IMR-90 (cell line): ENCODE measurements at regions not wholly inside any gene's neighbourhood (a gene's known extent, or its start where the extent isn't known, plus 50 kb on each side); places are given as distances from the start of the nearest gene placed in this dataset.

ENCODE experiments used
- ATAC-seq: fragments of 200-7000 bp; cut with Tn5 transposase; 2 replicates; pipeline ENCODE4 v1.9.1; 2020; ENCODE audit warnings: low read depth, mild to moderate bottlenecking, moderate library complexity
- BruUV-seq: library from RNA; stranded (reverse); fragments of 400-500 nt; replicated peaks from 2 replicates; lab custom pipeline; 2021; lab: Mats Ljungman, UMichigan
- CTCF ChIA-PET: fragments of 300-600 bp; formaldehyde crosslinking; extraction: SDS; loops from one replicate; lab custom pipeline; 2021; ENCODE audit warnings: antibody characterized with exemption; lab: Yijun Ruan, JAX
- POLR2A ChIA-PET: fragments of 300-600 bp; sonication (Branson Sonifier 250); formaldehyde crosslinking; loops from one replicate; lab custom pipeline; 2022; ENCODE audit warnings: antibody characterized with exemption; ENCODE audit not compliant: unreplicated experiment; lab: Charles Lee
- DNase-seq: peaks from one replicate; pipeline ENCODE4 v3.0.0; 2013
- H2AFZ ChIP-seq: replicated peaks from 2 replicates; pipeline ENCODE3; 2013; ENCODE audit warnings: low read length, mild to moderate bottlenecking; ENCODE audit not compliant: poor library complexity
- H2AK5ac ChIP-seq: 2 replicates; pipeline ENCODE4 v1.6.1; 2013; ENCODE audit warnings: low read depth, low read length, inconsistent platforms
- H2AK9ac ChIP-seq: replicated peaks from 2 replicates; pipeline ENCODE3; 2013; ENCODE audit warnings: mild to moderate bottlenecking, low read depth, low read length, moderate library complexity; ENCODE audit not compliant: poor library complexity
- H2BK120ac ChIP-seq: 2 replicates; pipeline ENCODE4 v1.6.1; 2013; ENCODE audit warnings: low read depth, low read length, inconsistent platforms
- H2BK15ac ChIP-seq: 3 replicates; pipeline ENCODE4 v1.6.1; 2013; ENCODE audit warnings: low read depth, low read length, inconsistent platforms
- H2BK20ac ChIP-seq: 2 replicates; pipeline ENCODE4 v1.6.1; 2013; ENCODE audit warnings: low read depth, mild to moderate bottlenecking, inconsistent platforms, low read length, moderate library complexity
- H2BK5ac ChIP-seq: 2 replicates; pipeline ENCODE4 v1.6.1; 2013; ENCODE audit warnings: mild to moderate bottlenecking, low read depth, low read length, inconsistent platforms; ENCODE audit not compliant: poor library complexity, severe bottlenecking
- H3K14ac ChIP-seq: replicated peaks from 2 replicates; pipeline ENCODE4 v1.6.1; 2013; ENCODE audit warnings: low read depth, low read length, inconsistent platforms
- H3K18ac ChIP-seq: 2 replicates; pipeline ENCODE4 v1.6.1; 2013; ENCODE audit warnings: low read depth, low read length, control low read depth
- H3K23ac ChIP-seq: 2 replicates; pipeline ENCODE4 v1.6.1; 2013; ENCODE audit warnings: low read depth, low read length, inconsistent platforms
- H3K27ac ChIP-seq: 2 replicates; pipeline ENCODE4 v1.5.1; 2013; ENCODE audit warnings: mild to moderate bottlenecking, control low read depth, low read length; ENCODE audit not compliant: insufficient read depth
- H3K27me3 ChIP-seq: 2 replicates; pipeline ENCODE4 v1.6.1; 2013; ENCODE audit warnings: low read length; ENCODE audit not compliant: control insufficient read depth, insufficient read depth
- H3K36me3 ChIP-seq: 2 replicates; pipeline ENCODE4 v1.6.1; 2013; ENCODE audit warnings: low read length, mixed read lengths; ENCODE audit not compliant: control insufficient read depth, insufficient read depth
- H3K4ac ChIP-seq: 2 replicates; pipeline ENCODE4 v1.6.1; 2013; ENCODE audit warnings: low read depth, low read length, inconsistent platforms
- H3K4me1 ChIP-seq: 2 replicates; pipeline ENCODE4 v1.6.1; 2013; ENCODE audit warnings: low read length, mixed read lengths; ENCODE audit not compliant: control insufficient read depth, insufficient read depth
- H3K4me2 ChIP-seq: 2 replicates; pipeline ENCODE4 v1.6.1; 2013; ENCODE audit warnings: low read depth, mild to moderate bottlenecking, control low read depth, low read length, moderate library complexity
- H3K4me3 ChIP-seq: 2 replicates; pipeline ENCODE4 v1.5.1; 2013; ENCODE audit warnings: low read depth, mild to moderate bottlenecking, control low read depth, low read length, moderate library complexity; ENCODE audit not compliant: insufficient read depth
- H3K56ac ChIP-seq: 2 replicates; pipeline ENCODE4 v1.6.1; 2013; ENCODE audit warnings: low read length, inconsistent platforms; ENCODE audit not compliant: insufficient read depth; ENCODE audit errors: extremely low read depth
- H3K79me1 ChIP-seq, 2 experiments: 2 replicates each; pipeline ENCODE4 v1.6.1; 2013; ENCODE audit warnings: low read length in 2 of 2, inconsistent platforms in 1 of 2, low read depth in 1 of 2
- H3K9ac ChIP-seq: 2 replicates; pipeline ENCODE4 v1.6.1; 2013; ENCODE audit warnings: low read depth, low read length, control low read depth
- H3K9me1 ChIP-seq: 2 replicates; pipeline ENCODE4 v1.6.1; 2013; ENCODE audit warnings: low read length, inconsistent platforms; ENCODE audit not compliant: insufficient read depth
- H3K9me3 ChIP-seq: 2 replicates; pipeline ENCODE4 v1.6.1; 2013; ENCODE audit warnings: low read length; ENCODE audit not compliant: control insufficient read depth, insufficient read depth
- H4K20me1 ChIP-seq: 2 replicates; pipeline ENCODE4 v1.6.1; 2013; ENCODE audit warnings: low read length, inconsistent platforms; ENCODE audit not compliant: insufficient read depth
- H4K5ac ChIP-seq: 2 replicates; pipeline ENCODE4 v1.6.1; 2013; ENCODE audit warnings: mild to moderate bottlenecking, low read depth, low read length, control low read depth
- H4K8ac ChIP-seq, 2 experiments: 2 replicates each; pipeline ENCODE4 v1.6.1; 2013; ENCODE audit warnings: low read depth in 2 of 2, low read length in 2 of 2, control low read depth in 1 of 2, inconsistent platforms in 1 of 2
- H4K91ac ChIP-seq: 2 replicates; pipeline ENCODE4 v1.6.1; 2013; ENCODE audit warnings: low read depth, low read length, inconsistent platforms; ENCODE audit not compliant: insufficient read depth
- BHLHE40 ChIP-seq: fragments of 150-350 bp; IDR thresholded peaks from 2 replicates; pipeline ENCODE4 v1.6.1; 2016; ENCODE audit warnings: mild to moderate bottlenecking, low read depth, low read length
- CHD1 ChIP-seq: IDR thresholded peaks from 2 replicates; pipeline ENCODE4 v1.6.1; 2012; ENCODE audit warnings: low read depth, low read length, improper control_type of control experiment
- MAFK ChIP-seq: IDR thresholded peaks from 2 replicates; pipeline ENCODE4 v1.6.1; 2012; ENCODE audit warnings: low read depth, low read length, improper control_type of control experiment
- MAZ ChIP-seq: IDR thresholded peaks from 2 replicates; pipeline ENCODE4 v1.6.1; 2012; ENCODE audit warnings: low read depth, mild to moderate bottlenecking, low read length, improper control_type of control experiment, moderate library complexity, borderline replicate concordance
- MXI1 ChIP-seq: IDR thresholded peaks from 2 replicates; pipeline ENCODE4 v1.6.1; 2012; ENCODE audit warnings: low read depth, mild to moderate bottlenecking, low read length, moderate library complexity, borderline replicate concordance
- NFE2L2 ChIP-seq: fragments of 150-350 bp; IDR thresholded peaks from 2 replicates; pipeline ENCODE4 v1.6.1; 2016; ENCODE audit warnings: low read depth, mild to moderate bottlenecking, low read length
- POLR2A ChIP-seq: IDR thresholded peaks from 2 replicates; pipeline ENCODE4 v1.6.1; 2012; ENCODE audit warnings: mild to moderate bottlenecking, low read depth, low read length
- RAD21 ChIP-seq: IDR thresholded peaks from 2 replicates; pipeline ENCODE4 v1.6.1; 2012; ENCODE audit warnings: low read length, improper control_type of control experiment
- RCOR1 ChIP-seq: IDR thresholded peaks from 2 replicates; pipeline ENCODE4 v1.6.1; 2012; ENCODE audit warnings: mild to moderate bottlenecking, low read length, improper control_type of control experiment; ENCODE audit not compliant: insufficient replicate concordance
- RFX5 ChIP-seq: IDR thresholded peaks from 2 replicates; pipeline ENCODE4 v1.8.0; 2012; ENCODE audit warnings: low read depth, mild to moderate bottlenecking, low read length, moderate library complexity
- WGBS, 2 experiments: methylation state at CpG; one replicate each; pipeline versions ENCODE4 v1.1.5 to v1.1.7; 2013; ENCODE audit warnings: missing lambda C conversion rate in 2 of 2; ENCODE audit not compliant: insufficient read length in 1 of 2; ENCODE audit errors: extremely low coverage in 2 of 2; 5-methylcytosine and 5-hydroxymethylcytosine counted together
- dilution Hi-C: fragments of 300-500 bp; cut with HindIII; formaldehyde crosslinking; loops from one replicate; pipeline ENCODE4 v1.14.3; 2018; ENCODE audit warnings: low sequenced_read_pairs; ENCODE audit not compliant: unreplicated experiment
- in situ Hi-C: fragments of 300-500 bp; cut with MboI; formaldehyde crosslinking; loops from 3 replicates; pipeline ENCODE4 v1.14.3; 2019; ENCODE audit warnings: low sequenced_read_pairs, inconsistent platforms, mixed read lengths
- intact Hi-C: fragments of 100-400 bp; cut with micrococcal nuclease; formaldehyde crosslinking; loops from 2 replicates; pipeline ENCODE4 v1.10.0; 2022
- TF ChIP-seq, protein P1 (sequence below): conservative IDR thresholded peaks from 2 replicates; pipeline ENCODE4 v1.5.1; 2012; ENCODE audit warnings: mild to moderate bottlenecking, low read depth, low read length, improper control_type of control experiment

DNA sequence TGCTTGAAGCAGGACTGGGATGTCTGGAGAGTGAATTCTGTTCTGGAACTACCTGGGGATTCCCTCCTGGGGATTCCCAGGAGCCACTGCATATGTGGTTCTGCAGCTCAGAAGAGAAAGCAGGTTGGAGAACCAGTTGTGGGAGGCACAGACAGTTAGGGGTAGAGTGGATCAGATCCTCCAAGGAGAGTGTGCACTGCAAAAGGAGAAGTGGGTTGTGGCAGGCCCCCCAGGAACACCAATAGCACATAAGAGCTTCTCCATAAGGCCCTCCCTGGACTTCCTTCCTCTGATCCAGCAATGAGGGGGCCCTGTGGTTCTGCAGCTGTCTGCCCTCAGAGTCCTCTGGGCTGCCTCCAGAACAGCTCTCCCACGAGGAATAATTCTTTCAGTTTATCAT, 369.2 kb upstream of the CNR1 start:
- Histone ChIP-seq H2AK5ac (no peak overlapping the region), H3K4me2 (no peak overlapping the region), H4K20me1 (no peaks in the 10 kb centered on the region), H3K23ac (no peak overlapping the region), H3K27me3 (no peaks in the 10 kb centered on the region), H3K79me1 (no peaks in the 10 kb centered on the region), H3K4ac (no peak overlapping the region), H2AK9ac (no peak overlapping the region), H3K9me1 (no peaks in the 10 kb centered on the region), H3K36me3 (no peaks in the 10 kb centered on the region), H2AFZ (no peak overlapping the region), H3K9me3 (no peaks in the 10 kb centered on the region), H3K56ac (no peak overlapping the region), H4K8ac (no peak overlapping the region), H4K5ac (no peak overlapping the region), H2BK5ac (no peak overlapping the region), H3K4me3 (no peak overlapping the region), H3K9ac (no peak overlapping the region), H2BK20ac (no peak overlapping the region), H2BK15ac (no peak overlapping the region), H4K91ac (no peak overlapping the region), H3K4me1 (no peaks in the 10 kb centered on the region), H3K14ac (no peak overlapping the region), H3K18ac (no peak overlapping the region), H3K27ac (no peak overlapping the region), H2BK120ac (no peak overlapping the region)
- ChIA-PET POLR2A (no interaction called here), CTCF (no interaction called here)
- no peak for DNase-seq
- dilution Hi-C loops = no loop called here
- TF ChIP-seq RCOR1 = no peak
- no peak for TF ChIP-seq MAZ
- no peak for TF ChIP-seq RFX5
- TF ChIP-seq, protein P1, sequence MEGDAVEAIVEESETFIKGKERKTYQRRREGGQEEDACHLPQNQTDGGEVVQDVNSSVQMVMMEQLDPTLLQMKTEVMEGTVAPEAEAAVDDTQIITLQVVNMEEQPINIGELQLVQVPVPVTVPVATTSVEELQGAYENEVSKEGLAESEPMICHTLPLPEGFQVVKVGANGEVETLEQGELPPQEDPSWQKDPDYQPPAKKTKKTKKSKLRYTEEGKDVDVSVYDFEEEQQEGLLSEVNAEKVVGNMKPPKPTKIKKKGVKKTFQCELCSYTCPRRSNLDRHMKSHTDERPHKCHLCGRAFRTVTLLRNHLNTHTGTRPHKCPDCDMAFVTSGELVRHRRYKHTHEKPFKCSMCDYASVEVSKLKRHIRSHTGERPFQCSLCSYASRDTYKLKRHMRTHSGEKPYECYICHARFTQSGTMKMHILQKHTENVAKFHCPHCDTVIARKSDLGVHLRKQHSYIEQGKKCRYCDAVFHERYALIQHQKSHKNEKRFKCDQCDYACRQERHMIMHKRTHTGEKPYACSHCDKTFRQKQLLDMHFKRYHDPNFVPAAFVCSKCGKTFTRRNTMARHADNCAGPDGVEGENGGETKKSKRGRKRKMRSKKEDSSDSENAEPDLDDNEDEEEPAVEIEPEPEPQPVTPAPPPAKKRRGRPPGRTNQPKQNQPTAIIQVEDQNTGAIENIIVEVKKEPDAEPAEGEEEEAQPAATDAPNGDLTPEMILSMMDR = no peak
- TF ChIP-seq MXI1 = no peak
- TF ChIP-seq NFE2L2 = no peak
- no peak for TF ChIP-seq CHD1
- TF ChIP-seq MAFK = no peak
- TF ChIP-seq BHLHE40 = no peak
- no peak for TF ChIP-seq RAD21
- TF ChIP-seq POLR2A = no peak
- no TSS peak for BruUV-seq
- no peak for ATAC-seq
- in situ Hi-C loops = no loop called here
- intact Hi-C loops = no loop called here
- no CpG with 5 or more reads among the region's 1 CpG for WGBS, 2 experiments
